HG02885 (cell line): ENCODE measurements at regions not wholly inside any gene's neighbourhood (a gene's known extent, or its start where the extent isn't known, plus 50 kb on each side); places are given as distances from the start of the nearest gene placed in this dataset.
A peak's percentile ranks its signal among the peaks of the same experiment; 100 is the strongest.

ENCODE experiments used
- ATAC-seq: cut with Tn5 transposase; IDR thresholded peaks from one replicate; pipeline ENCODE4 v1.9.1; 2021; ENCODE audit warnings: mild to moderate bottlenecking; ENCODE audit not compliant: unreplicated experiment, poor library complexity

GRCh38 chr3:150059241-150059640 lies 88.5 kb upstream of the PFN2 start:
- ATAC-seq = no peak

- no peak for ATAC-seq
Measured at GRCh38 chr3:150057227-150057626, 86.5 kb upstream of the PFN2 start.

GRCh38 chr3:150055332-150055731 lies 84.6 kb upstream of the PFN2 start:
- ATAC-seq = no peak

- ATAC-seq = no peak
Measured at GRCh38 chr3:150054635-150055034, 83.9 kb upstream of the PFN2 start.

- no peak for ATAC-seq
Measured at GRCh38 chr3:150050510-150050909, 79.8 kb upstream of the PFN2 start.

GRCh38 chr3:150049317-150049716 lies 78.6 kb upstream of the PFN2 start:
- no peak for ATAC-seq

GRCh38 chr3:150041877-150042276 lies 71.2 kb upstream of the PFN2 start:
- ATAC-seq = no peak

- no peak for ATAC-seq
Measured at GRCh38 chr3:150040097-150040496, 69.4 kb upstream of the PFN2 start.

- ATAC-seq = no peak
Measured at GRCh38 chr3:150038830-150039229, 68.1 kb upstream of the PFN2 start.

- no peak for ATAC-seq
Measured at GRCh38 chr3:150036780-150037179, 66.1 kb upstream of the PFN2 start.

GRCh38 chr3:150035910-150036612 lies 65.4 kb upstream of the PFN2 start:
- no peak for ATAC-seq

- ATAC-seq = no peak
Measured at GRCh38 chr3:150035301-150035779, 64.6 kb upstream of the PFN2 start.

- ATAC-seq = no peak
Measured at GRCh38 chr3:150033721-150034120, 63.0 kb upstream of the PFN2 start.

GRCh38 chr3:150030841-150031240 lies 60.1 kb upstream of the PFN2 start:
- no peak for ATAC-seq

GRCh38 chr3:150023239-150023636 lies 52.5 kb upstream of the PFN2 start:
- no peak for ATAC-seq

- peak; percentile 66 for ATAC-seq
Measured at GRCh38 chr3:150022381-150023238, 51.9 kb upstream of the PFN2 start.

GRCh38 chr3:150020527-150020926 lies 49.8 kb upstream of the PFN2 start:
- ATAC-seq = no peak
